ENCODE measurements at regions not wholly inside any gene's neighbourhood (a gene's known extent, or its start where the extent isn't known, plus 50 kb on each side); places are given as distances from the start of the nearest gene placed in this dataset.
A peak's percentile ranks its signal among the peaks of the same experiment; 100 is the strongest.
"Not testable (repeated sequence)": the region's sequence is repeated elsewhere in the genome, so short reads cannot be mapped to it uniquely, and the experiment has no call there.

DNA sequence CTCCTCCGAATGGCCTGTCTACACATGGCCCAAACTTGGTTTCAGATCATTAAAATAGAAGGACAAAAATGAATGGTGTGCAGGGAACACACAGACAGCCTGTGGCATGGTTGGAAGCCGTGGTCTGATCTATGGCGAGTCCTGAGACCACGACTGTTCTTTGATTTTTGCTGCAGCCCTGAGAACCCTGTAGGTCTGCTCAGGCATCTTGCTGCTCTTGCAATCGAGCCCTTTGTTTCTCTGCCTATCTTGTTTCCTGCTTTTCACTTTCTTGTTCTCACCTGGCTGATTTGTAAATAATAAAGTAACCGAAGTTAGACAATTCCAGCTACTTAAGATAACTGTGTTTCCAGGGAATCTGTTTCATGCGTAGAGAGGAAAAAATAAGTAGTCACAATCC lies 54.1 kb upstream of the NBPF9 start:
- H3K9me3 ChIP-seq (ENCODE audit: control insufficient read depth, insufficient read depth, low read depth, low read length); H3K4me3 ChIP-seq (replicated peaks in 1 of 4; ENCODE audit: control extremely low read depth in 1 of 4, insufficient read depth in 1 of 4, low read depth in 3 of 4, low read length in 4 of 4); H3K27me3 ChIP-seq (ENCODE audit: control insufficient read depth, insufficient read depth, low read length); DNase-seq (ENCODE audit: low read depth in 2 of 2); H3K27ac ChIP-seq (ENCODE audit: insufficient read depth, low read length); H4K20me1 ChIP-seq (ENCODE audit: control insufficient read depth, extremely low read depth, insufficient read depth, low read length); H3K79me2 ChIP-seq (ENCODE audit: control insufficient read depth, insufficient read depth, low read length); H3K9ac ChIP-seq (ENCODE audit: insufficient read depth, low read length); H3K4me1 ChIP-seq (ENCODE audit: control insufficient read depth, extremely low read depth, insufficient read depth, low read length); H2AFZ ChIP-seq (ENCODE audit: low read length); H3K4me2 ChIP-seq (ENCODE audit: extremely low read depth, insufficient read depth, low read length); H3K36me3 ChIP-seq (ENCODE audit: control insufficient read depth, insufficient read depth, low read length): not testable (repeated sequence)

DNA sequence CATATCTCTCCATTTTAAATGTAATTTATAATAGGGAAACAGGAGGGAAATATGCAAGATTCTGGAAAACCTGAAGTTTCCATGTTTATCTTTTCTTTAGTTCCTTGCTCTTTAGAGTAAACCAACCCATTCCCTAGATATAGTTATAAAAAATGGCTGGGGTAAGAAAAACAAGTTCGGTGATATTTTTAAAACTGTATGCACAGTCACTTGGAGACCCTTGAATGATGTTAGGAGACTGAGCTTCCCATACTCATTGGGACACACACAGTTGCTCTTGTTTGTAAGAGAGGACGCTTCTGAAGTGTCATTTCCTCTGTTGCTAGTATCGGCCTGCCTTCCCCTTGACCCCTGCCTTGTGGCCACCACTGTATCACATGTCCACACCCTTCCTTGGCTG lies 55.0 kb upstream of the NBPF9 start:
- not testable (repeated sequence) for H3K9ac ChIP-seq (ENCODE audit: insufficient read depth, low read length); H3K27ac ChIP-seq (ENCODE audit: insufficient read depth, low read length)
- peak in 1 of 2 donors; percentile 23 for DNase-seq (ENCODE audit: low read depth in 2 of 2)

DNA sequence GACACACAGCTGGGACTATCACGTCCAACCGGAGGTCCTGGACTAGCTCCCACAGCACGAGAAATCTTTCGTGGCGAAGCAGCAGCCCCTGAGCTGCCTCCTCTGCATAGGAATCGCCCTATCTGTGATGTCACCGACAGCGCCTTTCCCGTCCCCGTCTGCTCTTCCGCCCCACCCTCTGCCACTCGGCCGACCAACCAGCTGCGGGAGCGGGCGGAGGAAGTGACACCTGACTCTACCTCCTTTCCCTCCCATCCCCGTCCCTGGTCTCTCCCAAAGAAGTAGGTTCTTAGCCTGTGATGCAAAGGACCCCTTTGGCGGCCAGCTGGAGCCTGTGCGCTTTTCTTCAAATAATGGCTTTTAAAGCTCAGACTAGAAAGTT lies 59.7 kb upstream of the NBPF9 start:
- H3K9ac ChIP-seq (ENCODE audit: insufficient read depth, low read length); H3K4me2 ChIP-seq (ENCODE audit: extremely low read depth, insufficient read depth, low read length): not testable (repeated sequence)

More for the DNA sequence above, 55.0 kb upstream of the NBPF9 start:
- not testable (repeated sequence) for H2AFZ ChIP-seq (ENCODE audit: low read length); H3K4me2 ChIP-seq (ENCODE audit: extremely low read depth, insufficient read depth, low read length); H3K27me3 ChIP-seq (ENCODE audit: control insufficient read depth, insufficient read depth, low read length); H3K4me3 ChIP-seq (replicated peaks in 1 of 4; ENCODE audit: control extremely low read depth in 1 of 4, insufficient read depth in 1 of 4, low read depth in 3 of 4, low read length in 4 of 4); H3K36me3 ChIP-seq (ENCODE audit: control insufficient read depth, insufficient read depth, low read length); H4K20me1 ChIP-seq (ENCODE audit: control insufficient read depth, extremely low read depth, insufficient read depth, low read length); H3K9me3 ChIP-seq (ENCODE audit: control insufficient read depth, insufficient read depth, low read depth, low read length); H3K4me1 ChIP-seq (ENCODE audit: control insufficient read depth, extremely low read depth, insufficient read depth, low read length); H3K79me2 ChIP-seq (ENCODE audit: control insufficient read depth, insufficient read depth, low read length)

GRCh38 chr1:149174765-149175164 lies 71.4 kb upstream of the NBPF9 start:
- not testable (repeated sequence) for H3K9ac ChIP-seq (ENCODE audit: insufficient read depth, low read length); H3K4me2 ChIP-seq (ENCODE audit: extremely low read depth, insufficient read depth, low read length); H3K4me3 ChIP-seq (replicated peaks in 1 of 4; ENCODE audit: control extremely low read depth in 1 of 4, insufficient read depth in 1 of 4, low read depth in 3 of 4, low read length in 4 of 4)

More for the DNA sequence above, 59.7 kb upstream of the NBPF9 start:
- not testable (repeated sequence) for H4K20me1 ChIP-seq (ENCODE audit: control insufficient read depth, extremely low read depth, insufficient read depth, low read length); H3K79me2 ChIP-seq (ENCODE audit: control insufficient read depth, insufficient read depth, low read length); H3K9me3 ChIP-seq (ENCODE audit: control insufficient read depth, insufficient read depth, low read depth, low read length); H3K27me3 ChIP-seq (ENCODE audit: control insufficient read depth, insufficient read depth, low read length); H3K27ac ChIP-seq (ENCODE audit: insufficient read depth, low read length); DNase-seq (ENCODE audit: low read depth in 2 of 2); H2AFZ ChIP-seq (ENCODE audit: low read length); H3K4me3 ChIP-seq (replicated peaks in 1 of 4; ENCODE audit: control extremely low read depth in 1 of 4, insufficient read depth in 1 of 4, low read depth in 3 of 4, low read length in 4 of 4); H3K4me1 ChIP-seq (ENCODE audit: control insufficient read depth, extremely low read depth, insufficient read depth, low read length); H3K36me3 ChIP-seq (ENCODE audit: control insufficient read depth, insufficient read depth, low read length)

DNA sequence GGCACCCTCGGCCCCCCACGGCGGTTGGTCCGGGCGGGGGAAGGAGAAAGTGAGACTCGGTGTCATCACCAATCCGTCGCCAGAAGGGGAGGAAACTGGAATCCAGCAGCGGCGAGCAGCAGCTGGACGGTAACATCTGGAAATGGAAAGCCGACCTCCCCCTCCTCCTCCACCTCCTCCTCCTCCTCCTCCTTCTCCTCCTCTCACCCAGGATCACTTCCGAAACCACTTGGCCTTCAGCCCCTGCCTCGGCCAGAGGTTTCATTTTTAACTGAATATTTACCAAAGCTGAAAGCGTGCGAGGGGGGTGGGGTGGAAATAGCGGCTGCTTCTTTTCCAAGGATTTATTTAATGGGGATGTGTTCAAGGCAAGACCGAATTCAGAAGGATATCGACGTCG lies 72.5 kb upstream of the NBPF9 start:
- not testable (repeated sequence) for H3K27ac ChIP-seq (ENCODE audit: insufficient read depth, low read length); H4K20me1 ChIP-seq (ENCODE audit: control insufficient read depth, extremely low read depth, insufficient read depth, low read length); H2AFZ ChIP-seq (ENCODE audit: low read length); H3K4me1 ChIP-seq (ENCODE audit: control insufficient read depth, extremely low read depth, insufficient read depth, low read length); H3K27me3 ChIP-seq (ENCODE audit: control insufficient read depth, insufficient read depth, low read length); H3K36me3 ChIP-seq (ENCODE audit: control insufficient read depth, insufficient read depth, low read length); DNase-seq (ENCODE audit: low read depth in 2 of 2); H3K9ac ChIP-seq (ENCODE audit: insufficient read depth, low read length); H3K79me2 ChIP-seq (ENCODE audit: control insufficient read depth, insufficient read depth, low read length); H3K4me2 ChIP-seq (ENCODE audit: extremely low read depth, insufficient read depth, low read length); H3K9me3 ChIP-seq (ENCODE audit: control insufficient read depth, insufficient read depth, low read depth, low read length)
- peak overlapping the region in 2 of 4 experiments; percentile 41 to 53 for H3K4me3 ChIP-seq (replicated peaks in 1 of 4; ENCODE audit: control extremely low read depth in 1 of 4, insufficient read depth in 1 of 4, low read depth in 3 of 4, low read length in 4 of 4)

More at GRCh38 chr1:149174765-149175164, 71.4 kb upstream of the NBPF9 start:
- not testable (repeated sequence) for H3K79me2 ChIP-seq (ENCODE audit: control insufficient read depth, insufficient read depth, low read length); H3K9me3 ChIP-seq (ENCODE audit: control insufficient read depth, insufficient read depth, low read depth, low read length); H3K36me3 ChIP-seq (ENCODE audit: control insufficient read depth, insufficient read depth, low read length); H3K27me3 ChIP-seq (ENCODE audit: control insufficient read depth, insufficient read depth, low read length); H3K27ac ChIP-seq (ENCODE audit: insufficient read depth, low read length); H4K20me1 ChIP-seq (ENCODE audit: control insufficient read depth, extremely low read depth, insufficient read depth, low read length); DNase-seq (ENCODE audit: low read depth in 2 of 2); H2AFZ ChIP-seq (ENCODE audit: low read length); H3K4me1 ChIP-seq (ENCODE audit: control insufficient read depth, extremely low read depth, insufficient read depth, low read length)

DNA sequence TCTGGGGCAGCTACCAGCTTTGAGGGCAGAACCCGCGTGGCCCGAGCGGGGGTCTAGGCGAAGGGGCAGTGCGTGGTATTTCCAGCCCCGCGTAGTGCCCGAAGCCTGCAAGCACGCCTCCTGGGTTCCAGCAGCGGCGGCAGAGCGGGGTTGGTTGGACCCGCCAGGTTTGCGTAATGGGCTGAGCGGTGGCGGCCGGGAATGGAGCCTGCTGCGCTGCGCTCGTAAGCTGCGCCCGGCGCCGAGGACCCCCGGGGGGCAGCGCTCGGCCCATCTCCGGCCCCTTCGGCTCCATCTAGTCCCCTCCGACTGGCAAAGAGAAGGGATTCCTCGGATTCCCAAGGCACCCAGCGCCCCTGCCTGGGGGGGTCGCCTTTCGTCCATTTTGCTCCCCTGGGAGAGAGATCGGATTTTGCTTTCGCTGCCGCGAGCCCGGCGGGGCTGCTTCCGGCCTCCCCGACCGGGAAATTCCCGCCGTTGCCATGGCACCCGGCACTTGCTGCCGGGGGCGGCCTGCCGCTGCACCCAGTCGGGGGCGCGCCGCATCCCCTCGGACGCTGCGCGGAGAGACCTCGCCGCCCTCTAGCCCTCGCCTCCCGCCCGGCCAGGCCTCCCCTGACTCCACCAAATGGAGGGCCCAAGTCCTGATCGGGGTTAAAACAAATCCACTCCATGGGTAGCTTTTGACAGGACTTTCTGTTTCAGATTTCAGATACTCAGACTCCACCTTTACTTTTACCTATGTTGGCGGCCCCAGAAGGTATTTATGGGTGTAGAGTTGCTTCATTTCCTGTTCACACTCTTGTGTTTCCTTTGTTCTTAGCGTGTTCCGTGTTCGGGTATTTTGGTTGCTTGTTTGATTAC lies 73.3 kb upstream of the NBPF9 start:
- H3K79me2 ChIP-seq (ENCODE audit: control insufficient read depth, insufficient read depth, low read length); H2AFZ ChIP-seq (ENCODE audit: low read length); H4K20me1 ChIP-seq (ENCODE audit: control insufficient read depth, extremely low read depth, insufficient read depth, low read length); H3K4me1 ChIP-seq (ENCODE audit: control insufficient read depth, extremely low read depth, insufficient read depth, low read length); H3K4me2 ChIP-seq (ENCODE audit: extremely low read depth, insufficient read depth, low read length); H3K27me3 ChIP-seq (ENCODE audit: control insufficient read depth, insufficient read depth, low read length); H3K36me3 ChIP-seq (ENCODE audit: control insufficient read depth, insufficient read depth, low read length); H3K9me3 ChIP-seq (ENCODE audit: control insufficient read depth, insufficient read depth, low read depth, low read length): not testable (repeated sequence)
- Histone ChIP-seq H3K4me3 (replicated peaks in 1 of 4; ENCODE audit: control extremely low read depth in 1 of 4, insufficient read depth in 1 of 4, low read depth in 3 of 4, low read length in 4 of 4) (peak overlapping the region; percentile 38 to 63 (median 55)), H3K9ac (ENCODE audit: insufficient read depth, low read length) (peak overlapping the region; percentile 74), H3K27ac (ENCODE audit: insufficient read depth, low read length) (peak overlapping the region; percentile 78)
- peak; percentile 39 to 51 for DNase-seq (ENCODE audit: low read depth in 2 of 2)

GRCh38 chr1:149190742-149191141 lies 87.4 kb upstream of the NBPF9 start:
- not testable (repeated sequence) for DNase-seq (ENCODE audit: low read depth in 2 of 2); H3K4me3 ChIP-seq (replicated peaks in 1 of 4; ENCODE audit: control extremely low read depth in 1 of 4, insufficient read depth in 1 of 4, low read depth in 3 of 4, low read length in 4 of 4); H3K79me2 ChIP-seq (ENCODE audit: control insufficient read depth, insufficient read depth, low read length); H3K27me3 ChIP-seq (ENCODE audit: control insufficient read depth, insufficient read depth, low read length); H3K9ac ChIP-seq (ENCODE audit: insufficient read depth, low read length); H3K4me1 ChIP-seq (ENCODE audit: control insufficient read depth, extremely low read depth, insufficient read depth, low read length); H3K27ac ChIP-seq (ENCODE audit: insufficient read depth, low read length); H3K4me2 ChIP-seq (ENCODE audit: extremely low read depth, insufficient read depth, low read length); H4K20me1 ChIP-seq (ENCODE audit: control insufficient read depth, extremely low read depth, insufficient read depth, low read length); H3K36me3 ChIP-seq (ENCODE audit: control insufficient read depth, insufficient read depth, low read length); H2AFZ ChIP-seq (ENCODE audit: low read length); H3K9me3 ChIP-seq (ENCODE audit: control insufficient read depth, insufficient read depth, low read depth, low read length)

All from fibroblast of lung (primary cell).